H1 (cell line): ENCODE measurements at regions not wholly inside any gene's neighbourhood (a gene's known extent, or its start where the extent isn't known, plus 50 kb on each side); places are given as distances from the start of the nearest gene placed in this dataset.

ENCODE experiments used
- CTCF ChIA-PET: fragments of 300-600 bp; sonication (Branson Sonifier 250); formaldehyde crosslinking; loops from one replicate; lab custom pipeline; 2021; ENCODE audit not compliant: partially characterized antibody; lab: Charles Lee
- POLR2A ChIA-PET: fragments of 300-600 bp; sonication (Branson Sonifier 250); formaldehyde crosslinking; loops from one replicate; lab custom pipeline; 2021; ENCODE audit warnings: inconsistent platforms; ENCODE audit not compliant: partially characterized antibody; lab: Charles Lee
- DNase-seq, 2 experiments: peaks; one replicate each; pipeline versions ENCODE4 v3.0.0 to v3.0.0-alpha.2; 2010 to 2022; ENCODE audit warnings: low spot score in 2 of 2, low read depth in 1 of 2, mixed read lengths in 1 of 2
- FAIRE-seq: peaks from 2 replicates; lab custom pipeline; 2011; peaks lifted over from hg19 to GRCh38; lab: Jason Lieb, UNC
- H2AFZ ChIP-seq: 2 replicates; pipeline ENCODE4 v1.8.1; 2012; ENCODE audit warnings: low read length, inconsistent platforms
- H2AK5ac ChIP-seq: 2 replicates; pipeline ENCODE4 v1.6.1; 2013; ENCODE audit warnings: low read depth, low read length
- H2BK120ac ChIP-seq: replicated peaks from 2 replicates; pipeline ENCODE3; 2013; ENCODE audit warnings: low read depth, low read length, inconsistent platforms
- H2BK12ac ChIP-seq: 2 replicates; pipeline ENCODE4 v1.6.1; 2013; ENCODE audit warnings: low read depth, low read length
- H2BK15ac ChIP-seq: 2 replicates; pipeline ENCODE4 v1.6.1; 2013; ENCODE audit warnings: low read length
- H2BK20ac ChIP-seq: 2 replicates; pipeline ENCODE4 v1.6.1; 2013; ENCODE audit warnings: low read length
- H2BK5ac ChIP-seq: 2 replicates; pipeline ENCODE4 v1.6.1; 2013; ENCODE audit warnings: low read depth, low read length
- H3K14ac ChIP-seq: 2 replicates; pipeline ENCODE4 v1.6.1; 2013; ENCODE audit warnings: inconsistent platforms; ENCODE audit not compliant: insufficient read length
- H3K18ac ChIP-seq: 2 replicates; pipeline ENCODE4 v1.6.1; 2013; ENCODE audit warnings: low read length; ENCODE audit errors: extremely low read depth
- H3K23ac ChIP-seq: 2 replicates; pipeline ENCODE4 v1.6.1; 2013; ENCODE audit warnings: inconsistent platforms; ENCODE audit not compliant: insufficient read length
- H3K23me2 ChIP-seq: 2 replicates; pipeline ENCODE4 v1.6.1; 2013; ENCODE audit warnings: low read depth, low read length
- H3K27ac ChIP-seq: 2 replicates; pipeline ENCODE4 v1.6.1; 2011; ENCODE audit warnings: low read depth, low read length, inconsistent platforms
- H3K27me3 ChIP-seq, 4 experiments: replicated peaks in 1 of 4; 1 replicate in 1 of 4; 2 replicates in 3 of 4; pipeline versions ENCODE4 v1.6.1 to v1.8.1; 2011 to 2013; ENCODE audit warnings: low read length in 3 of 4, mild to moderate bottlenecking in 3 of 4, inconsistent platforms in 2 of 4, mixed read lengths in 2 of 4, moderate library complexity in 1 of 4; ENCODE audit not compliant: control insufficient read depth in 3 of 4, insufficient read depth in 3 of 4; ENCODE audit errors: extremely low read depth in 1 of 4
- H3K36me3 ChIP-seq, 4 experiments: 2 replicates each; pipeline versions ENCODE4 v1.6.1 to v1.8.1; 2011 to 2013; ENCODE audit warnings: mild to moderate bottlenecking in 4 of 4, low read length in 3 of 4, moderate library complexity in 2 of 4, control low read depth in 1 of 4, inconsistent platforms in 1 of 4; ENCODE audit not compliant: insufficient read depth in 4 of 4, control insufficient read depth in 2 of 4
- H3K4ac ChIP-seq: replicated peaks from 2 replicates; pipeline ENCODE3; 2013; ENCODE audit warnings: low read length, low read depth, mixed read lengths, inconsistent platforms; ENCODE audit not compliant: insufficient read length
- H3K4me1 ChIP-seq, 4 experiments: replicated peaks in 1 of 4; 1 replicate in 1 of 4; 2 replicates in 3 of 4; pipeline versions ENCODE4 v1.6.1 to v1.8.1; 2011 to 2013; ENCODE audit warnings: low read length in 3 of 4, inconsistent platforms in 2 of 4, mixed read lengths in 1 of 4; ENCODE audit not compliant: insufficient read depth in 4 of 4, control insufficient read depth in 3 of 4
- H3K4me2 ChIP-seq, 2 experiments: 2 replicates each; pipeline versions ENCODE4 v1.6.1 to v1.8.1; 2011 to 2013; ENCODE audit warnings: low read depth in 2 of 2, low read length in 2 of 2, control low read depth in 1 of 2, inconsistent platforms in 1 of 2, mild to moderate bottlenecking in 1 of 2; ENCODE audit not compliant: insufficient read depth in 1 of 2
- H3K4me3 ChIP-seq, 4 experiments: fragments of 200-600, 300-600 bp in 1 of 4; sonication (generic), shearing (Covaris generic), sonication (Bioruptor Twin) in 1 of 4; 2 replicates each; pipeline versions ENCODE4 v1.5.1 to v1.8.1; 2011 to 2016; ENCODE audit warnings: low read length in 4 of 4, low read depth in 3 of 4, control low read depth in 2 of 4, inconsistent platforms in 2 of 4, mild to moderate bottlenecking in 2 of 4, mixed read lengths in 1 of 4, moderate library complexity in 1 of 4; ENCODE audit not compliant: insufficient read depth in 2 of 4; ENCODE audit errors: extremely low read depth in 1 of 4
- H3K56ac ChIP-seq: replicated peaks from 2 replicates; pipeline ENCODE3; 2013; ENCODE audit warnings: low read depth, mild to moderate bottlenecking, mixed read lengths, low read length, inconsistent platforms; ENCODE audit not compliant: insufficient read length
- H3K79me1 ChIP-seq: 2 replicates; pipeline ENCODE4 v1.6.1; 2013; ENCODE audit warnings: low read depth, low read length, control low read depth
- H3K79me2 ChIP-seq, 2 experiments: 2 replicates each; pipeline versions ENCODE4 v1.6.1 to v1.8.1; 2012 to 2013; ENCODE audit warnings: low read length in 2 of 2, mild to moderate bottlenecking in 2 of 2, inconsistent platforms in 1 of 2; ENCODE audit not compliant: insufficient read depth in 2 of 2, control insufficient read depth in 1 of 2
- H3K9ac ChIP-seq, 4 experiments: replicated peaks in 1 of 4; 1 replicate in 1 of 4; 2 replicates in 3 of 4; pipeline versions ENCODE4 v1.6.1 to v1.8.1; 2011 to 2013; ENCODE audit warnings: low read depth in 3 of 4, low read length in 3 of 4, control low read depth in 2 of 4, mild to moderate bottlenecking in 2 of 4, moderate library complexity in 2 of 4, inconsistent platforms in 1 of 4; ENCODE audit errors: extremely low read depth in 1 of 4
- H3K9me3 ChIP-seq, 2 experiments: 2 replicates each; pipeline versions ENCODE4 v1.6.1 to v1.8.1; 2012 to 2013; ENCODE audit warnings: mild to moderate bottlenecking in 2 of 2, moderate library complexity in 2 of 2, control low read depth in 1 of 2, inconsistent platforms in 1 of 2, low read depth in 1 of 2, low read length in 1 of 2, mixed read lengths in 1 of 2; ENCODE audit not compliant: insufficient read depth in 2 of 2
- H4K20me1 ChIP-seq, 2 experiments: replicated peaks in 1 of 2; 2 replicates each; pipeline versions ENCODE3 to v1.8.1; 2011 to 2013; ENCODE audit warnings: inconsistent platforms in 2 of 2, low read length in 2 of 2, mild to moderate bottlenecking in 1 of 2; ENCODE audit not compliant: insufficient read depth in 2 of 2, control insufficient read depth in 1 of 2
- H4K5ac ChIP-seq: 2 replicates; pipeline ENCODE4 v1.6.1; 2013; ENCODE audit warnings: low read length, low read depth, mixed read lengths, inconsistent platforms; ENCODE audit not compliant: insufficient read length
- H4K8ac ChIP-seq: 2 replicates; pipeline ENCODE4 v1.8.0; 2013; ENCODE audit warnings: mild to moderate bottlenecking, moderate library complexity, low read length, inconsistent platforms; ENCODE audit not compliant: insufficient read depth; ENCODE audit errors: extremely low read depth
- H4K91ac ChIP-seq: replicated peaks from 2 replicates; pipeline ENCODE3; 2013; ENCODE audit warnings: low read length, mixed read lengths, inconsistent platforms; ENCODE audit not compliant: insufficient read length
- CBX5 ChIP-seq: fragments of 300-800, 300-1000 bp; sonication (generic); IDR thresholded peaks from 2 replicates; pipeline ENCODE4 v1.7.1; 2016; ENCODE audit warnings: antibody characterized with exemption, low read length, low read depth
- CREB1 ChIP-seq: IDR thresholded peaks from 2 replicates; pipeline ENCODE4 v1.6.1; 2012; ENCODE audit warnings: inconsistent platforms
- NANOG ChIP-seq: IDR thresholded peaks from 2 replicates; pipeline ENCODE4 v1.6.1; 2011; ENCODE audit warnings: low read length, low read depth, mild to moderate bottlenecking, inconsistent platforms; ENCODE audit not compliant: insufficient read depth, poor library complexity, severe bottlenecking
- RAD21 ChIP-seq, 2 experiments: IDR thresholded peaks in 1 of 2; conservative IDR thresholded peaks in 1 of 2; 2 replicates each; pipeline ENCODE4 v1.6.1; 2011; ENCODE audit warnings: low read depth in 2 of 2, low read length in 2 of 2, improper control_type of control experiment in 1 of 2, inconsistent platforms in 1 of 2, mild to moderate bottlenecking in 1 of 2, moderate library complexity in 1 of 2
- RFX5 ChIP-seq: IDR thresholded peaks from 2 replicates; pipeline ENCODE4 v1.6.1; 2011; ENCODE audit warnings: low read depth, low read length, improper control_type of control experiment, borderline replicate concordance
- TAF1 ChIP-seq: IDR thresholded peaks from 2 replicates; pipeline ENCODE4 v1.6.1; 2011; ENCODE audit warnings: mild to moderate bottlenecking, low read depth, low read length
- WGBS, 2 experiments: shearing (Covaris generic) in 1 of 2; methylation state at CpG; one replicate each; pipeline versions ENCODE4 v1.1.6 to v1.1.7; 2013 to 2015; ENCODE audit warnings: low lambda C conversion rate in 2 of 2, mixed read lengths in 2 of 2, inconsistent platforms in 1 of 2, low coverage in 1 of 2, missing lambda C conversion rate in 1 of 2; ENCODE audit not compliant: insufficient replicate concordance in 2 of 2, insufficient coverage in 1 of 2, insufficient read length in 1 of 2; ENCODE audit errors: extremely low coverage in 1 of 2, missing lambda C conversion rate in 1 of 2; 5-methylcytosine and 5-hydroxymethylcytosine counted together

DNA sequence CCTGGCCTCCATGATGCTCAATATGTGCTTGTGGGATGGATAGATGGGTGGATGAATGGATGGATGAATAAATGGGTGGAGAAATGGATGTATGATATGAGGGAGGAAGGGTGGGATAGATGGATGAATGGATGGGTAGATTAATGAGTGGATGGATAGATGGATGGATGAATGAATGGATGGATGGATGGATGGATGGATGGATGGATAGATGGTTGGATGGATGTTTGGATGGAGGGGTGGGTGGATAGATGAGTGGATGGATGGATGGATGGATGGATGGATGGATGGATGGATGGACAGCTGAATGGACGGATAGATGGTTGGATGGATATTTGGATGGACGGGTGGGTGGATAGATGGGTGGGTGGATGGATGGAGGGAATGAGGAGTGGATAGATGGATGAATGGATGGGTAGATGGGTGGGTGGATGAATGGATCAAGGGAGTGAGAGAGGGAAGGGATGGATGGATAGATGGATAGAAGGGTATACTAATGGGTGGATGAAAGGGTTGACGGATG is 139.4 kb downstream of the CEBPB start:
- Histone ChIP-seq H4K91ac (no peak overlapping the region), H3K79me2 (no peaks in the 10 kb centered on the region), H2AFZ (no peak overlapping the region), H3K4me2 (no peak overlapping the region), H3K36me3 (no peaks in the 10 kb centered on the region), H2BK120ac (no peak overlapping the region), H3K23ac (no peak overlapping the region), H3K23me2 (peaks cover 7% of the 10 kb centered on the region; the same call in 1 of the 2 replicates), H3K18ac (no peak overlapping the region), H3K4me1 (peaks cover 0 to 2% (median 0%) of the 10 kb centered on the region in 4 experiments; a peak in 2 of 7 replicates), H2BK15ac (no peak overlapping the region), H2BK5ac (no peak overlapping the region), H3K27me3 (no peaks in the 10 kb centered on the region), H3K4ac (no peak overlapping the region), H2BK12ac (no peak overlapping the region), H4K5ac (no peak overlapping the region), H4K8ac (no peak overlapping the region), H3K27ac (no peak overlapping the region), H3K14ac (no peak overlapping the region), H2BK20ac (no peak overlapping the region), H3K79me1 (no peaks in the 10 kb centered on the region), H3K9me3 (no peaks in the 10 kb centered on the region; a peak in 1 of 4 replicates), H4K20me1 (no peaks in the 10 kb centered on the region), H3K9ac (no peak overlapping the region), H3K56ac (peak overlapping the region; percentile 13), H2AK5ac (no peak overlapping the region), H3K4me3 (no peak overlapping the region)
- 79 to 100% methylated on average over 2 of the region's 3 CpGs for WGBS, 2 experiments
- DNase-seq (no peak), FAIRE-seq (no peak)
- ChIA-PET CTCF (interaction anchor here (0.7 to 1.0 kb wide), 3 partner anchors 9 to 12 kb away, joined by 3 read pairs; no protein-coding TSS in a partner anchor), POLR2A (interaction anchor here (0.7 to 2.2 kb wide), 3 partner anchors 10 to 18 kb away, joined by 3 to 6 read pairs (median 3); no protein-coding TSS in a partner anchor)
- TF ChIP-seq CREB1, result no peak
- TF ChIP-seq NANOG, result no peak
- TF ChIP-seq CBX5, result no peak
- no peak for TF ChIP-seq RAD21 (IDR thresholded peaks at IDR 0.05 in 1 of 2, conservative IDR thresholded peaks at IDR 0.05 in 1 of 2; ENCODE audit: low read depth in 2 of 2, low read length in 2 of 2)
- no peak for TF ChIP-seq TAF1
- no peak for TF ChIP-seq RFX5
